SK-N-SH treated with all-trans-retinoic acid at 6 μM for 48 hours (cell line): ENCODE measurements at regions not wholly inside any gene's neighbourhood (a gene's known extent, or its start where the extent isn't known, plus 50 kb on each side); places are given as distances from the start of the nearest gene placed in this dataset.

Source experiments
- BACH2 ChIP-seq: fragments of 250-450 bp; sonication (Bioruptor Pico); IDR thresholded peaks from 2 replicates; pipeline ENCODE4 v1.9.0; 2021; ENCODE audit warnings: mild to moderate bottlenecking, borderline replicate concordance
- OSR1 ChIP-seq: fragments of 250-450 bp; sonication (Bioruptor Pico); IDR thresholded peaks from 2 replicates; pipeline ENCODE4 v1.8.0; 2022; ENCODE audit warnings: moderate library complexity, mild to moderate bottlenecking, inconsistent platforms
- RARB ChIP-seq: fragments of 250-450 bp; sonication (Bioruptor Pico); IDR thresholded peaks from 2 replicates; pipeline ENCODE4 v1.8.0; 2021; ENCODE audit warnings: mild to moderate bottlenecking, moderate library complexity
- SNAI2 ChIP-seq: fragments of 250-450 bp; sonication (Bioruptor Pico); IDR thresholded peaks from 2 replicates; pipeline ENCODE4 v1.5.0; 2020; ENCODE audit warnings: mild to moderate bottlenecking, moderate library complexity
- ZC3H10 ChIP-seq: fragments of 250-450 bp; sonication (Bioruptor Pico); IDR thresholded peaks from 2 replicates; pipeline ENCODE4 v1.5.1; 2021; ENCODE audit warnings: mild to moderate bottlenecking, moderate library complexity
- ZFP3 ChIP-seq: fragments of 250-450 bp; sonication (Bioruptor Pico); IDR thresholded peaks from 2 replicates; pipeline ENCODE4 v1.5.0; 2020; ENCODE audit warnings: mild to moderate bottlenecking, moderate library complexity
- ZFP30 ChIP-seq: fragments of 450-650 bp; formaldehyde crosslinking; IDR thresholded peaks from 2 replicates; pipeline ENCODE4 v1.5.0; 2022; ENCODE audit warnings: mild to moderate bottlenecking, moderate library complexity
- ZNF70 ChIP-seq: fragments of 450-650 bp; formaldehyde crosslinking; IDR thresholded peaks from 2 replicates; pipeline ENCODE4 v1.5.0; 2020; ENCODE audit warnings: mild to moderate bottlenecking, moderate library complexity
- ZNF8 ChIP-seq: fragments of 450-650 bp; formaldehyde crosslinking; IDR thresholded peaks from 2 replicates; pipeline ENCODE4 v1.5.0; 2020; ENCODE audit warnings: mild to moderate bottlenecking, moderate library complexity
- TF ChIP-seq, protein P1 (sequence below): fragments of 250-450 bp; sonication (Bioruptor Pico); IDR thresholded peaks from 2 replicates; pipeline ENCODE4 v1.8.0; 2020; ENCODE audit warnings: mild to moderate bottlenecking, moderate library complexity, borderline replicate concordance

DNA sequence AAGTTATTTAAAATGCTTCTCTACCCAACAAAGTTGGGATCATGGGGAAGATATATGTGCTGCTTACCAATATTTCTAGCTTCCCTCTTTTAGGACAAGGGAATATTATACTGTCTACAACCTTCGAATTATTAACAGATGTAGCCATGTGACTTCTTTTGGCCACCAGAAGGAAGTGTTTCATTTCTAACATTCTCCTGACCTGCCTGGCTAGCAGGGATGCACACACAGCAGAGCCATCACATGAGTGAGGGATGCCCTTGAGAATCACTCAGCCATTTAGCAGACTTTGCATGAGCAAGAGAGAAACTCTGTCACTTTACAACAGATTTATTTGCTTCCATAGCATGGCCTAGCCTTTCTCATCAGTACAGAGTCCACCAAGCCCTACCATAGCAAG, 230.7 kb upstream of the MARCKS start:
- TF ChIP-seq RARB (CRISPR knock-in tag) (no peak), SNAI2 (CRISPR knock-in tag) (no peak), ZC3H10 (no peak), OSR1 (CRISPR knock-in tag) (no peak), ZFP3 (no peak), ZNF8 (CRISPR knock-in tag) (no peak), BACH2 (CRISPR knock-in tag) (no peak), ZFP30 (CRISPR knock-in tag) (no peak), ZNF70 (no peak)
- TF ChIP-seq, protein P1, sequence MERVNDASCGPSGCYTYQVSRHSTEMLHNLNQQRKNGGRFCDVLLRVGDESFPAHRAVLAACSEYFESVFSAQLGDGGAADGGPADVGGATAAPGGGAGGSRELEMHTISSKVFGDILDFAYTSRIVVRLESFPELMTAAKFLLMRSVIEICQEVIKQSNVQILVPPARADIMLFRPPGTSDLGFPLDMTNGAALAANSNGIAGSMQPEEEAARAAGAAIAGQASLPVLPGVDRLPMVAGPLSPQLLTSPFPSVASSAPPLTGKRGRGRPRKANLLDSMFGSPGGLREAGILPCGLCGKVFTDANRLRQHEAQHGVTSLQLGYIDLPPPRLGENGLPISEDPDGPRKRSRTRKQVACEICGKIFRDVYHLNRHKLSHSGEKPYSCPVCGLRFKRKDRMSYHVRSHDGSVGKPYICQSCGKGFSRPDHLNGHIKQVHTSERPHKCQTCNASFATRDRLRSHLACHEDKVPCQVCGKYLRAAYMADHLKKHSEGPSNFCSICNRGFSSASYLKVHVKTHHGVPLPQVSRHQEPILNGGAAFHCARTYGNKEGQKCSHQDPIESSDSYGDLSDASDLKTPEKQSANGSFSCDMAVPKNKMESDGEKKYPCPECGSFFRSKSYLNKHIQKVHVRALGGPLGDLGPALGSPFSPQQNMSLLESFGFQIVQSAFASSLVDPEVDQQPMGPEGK (CRISPR knock-in tag), result no peak
